Endodermal cell (in vitro differentiated cells): ENCODE measurements at regions not wholly inside any gene's neighbourhood (a gene's known extent, or its start where the extent isn't known, plus 50 kb on each side); places are given as distances from the start of the nearest gene placed in this dataset.

ENCODE experiments used
- DNase-seq: peaks from one replicate; pipeline ENCODE4 v3.0.0-alpha.2; 2017
- H3K27ac ChIP-seq: 2 replicates; pipeline ENCODE4 v1.5.1; 2013; ENCODE audit warnings: mild to moderate bottlenecking, low read depth, low read length, moderate library complexity
- H3K27me3 ChIP-seq: 2 replicates; pipeline ENCODE4 v1.6.1; 2013; ENCODE audit warnings: mild to moderate bottlenecking, low read length, moderate library complexity; ENCODE audit not compliant: insufficient read depth, control insufficient read depth, poor library complexity, severe bottlenecking
- H3K36me3 ChIP-seq: 2 replicates; pipeline ENCODE4 v1.7.0; 2013; ENCODE audit warnings: mild to moderate bottlenecking, low read length, moderate library complexity; ENCODE audit not compliant: control insufficient read depth, insufficient read depth
- H3K4me1 ChIP-seq: one replicate; pipeline ENCODE4 v1.7.0; 2013; ENCODE audit warnings: low read length; ENCODE audit not compliant: control insufficient read depth, insufficient read depth
- H3K4me3 ChIP-seq: 2 replicates; pipeline ENCODE4 v1.5.1; 2013; ENCODE audit warnings: mild to moderate bottlenecking, low read length, moderate library complexity
- H3K9ac ChIP-seq: 2 replicates; pipeline ENCODE4 v1.6.1; 2013; ENCODE audit warnings: mild to moderate bottlenecking, low read length, moderate library complexity; ENCODE audit not compliant: poor library complexity, severe bottlenecking; ENCODE audit errors: extremely low read depth
- H3K9me3 ChIP-seq: 2 replicates; pipeline ENCODE4 v1.6.1; 2013; ENCODE audit warnings: mild to moderate bottlenecking, low read length, moderate library complexity; ENCODE audit not compliant: control insufficient read depth
- H3K27ac Mint-ChIP-seq: 2 replicates; pipeline ENCODE4 v1.8.0; 2020; ENCODE audit warnings: mixed read lengths
- H3K27me3 Mint-ChIP-seq: 2 replicates; pipeline ENCODE4 v1.8.0; 2021; ENCODE audit warnings: mild to moderate bottlenecking, mixed read lengths; ENCODE audit not compliant: insufficient read depth
- H3K36me3 Mint-ChIP-seq: 2 replicates; pipeline ENCODE4 v1.8.0; 2020; ENCODE audit warnings: low read depth, mixed read lengths
- H3K4me1 Mint-ChIP-seq: 2 replicates; pipeline ENCODE4 v1.8.0; 2020; ENCODE audit warnings: mixed read lengths
- H3K4me3 Mint-ChIP-seq: 2 replicates; pipeline ENCODE4 v1.8.0; 2020; ENCODE audit warnings: mild to moderate bottlenecking, moderate library complexity, mixed read lengths
- H3K9me3 Mint-ChIP-seq: 2 replicates; pipeline ENCODE4 v1.8.0; 2020; ENCODE audit warnings: mild to moderate bottlenecking, mixed read lengths
- WGBS, 2 experiments: methylation state at CpG; one replicate each; pipeline versions ENCODE4 v1.1.5 to v1.1.7; 2013; ENCODE audit warnings: missing lambda C conversion rate in 2 of 2, mixed read lengths in 1 of 2; ENCODE audit not compliant: insufficient coverage in 1 of 2, insufficient read length in 1 of 2; 5-methylcytosine and 5-hydroxymethylcytosine counted together
- TF ChIP-seq, protein P1 (sequence below): fragments of 200-600 bp; sonication (generic); conservative IDR thresholded peaks from 2 replicates; pipeline ENCODE4 v1.5.0; 2021; ENCODE audit warnings: antibody characterized with exemption, mild to moderate bottlenecking

DNA sequence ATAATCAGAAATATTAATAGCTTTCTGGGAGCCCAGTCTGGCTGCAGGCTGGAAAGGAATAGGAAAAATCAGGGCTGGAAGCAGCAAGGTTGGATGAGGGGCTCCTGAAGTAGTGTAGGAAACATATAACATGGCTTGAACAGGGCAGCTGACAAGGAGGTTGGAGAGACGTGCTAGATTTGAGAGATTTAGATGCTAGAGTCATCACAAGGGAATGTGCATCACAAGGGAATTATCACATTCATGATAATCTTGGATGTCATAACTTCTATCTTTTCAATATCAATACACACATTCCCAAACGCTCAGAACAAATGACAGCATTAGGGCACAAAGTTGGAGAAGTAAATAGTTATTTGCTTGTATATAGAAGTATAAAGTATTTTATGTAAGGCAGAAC is 120.9 kb upstream of the EGFR start:
- DNase-seq: no peak
- H3K4me1 ChIP-seq: no peaks in the 10 kb centered on the region
- H3K9ac ChIP-seq: no peak overlapping the region
- no peak overlapping the region for H3K4me3 Mint-ChIP-seq
- H3K9me3 Mint-ChIP-seq: no peaks in the 10 kb centered on the region
- no peak overlapping the region for H3K27ac Mint-ChIP-seq
- H3K4me1 Mint-ChIP-seq: no peaks in the 10 kb centered on the region
- H3K9me3 ChIP-seq: no peaks in the 10 kb centered on the region
- H3K27me3 Mint-ChIP-seq: no peaks in the 10 kb centered on the region
- H3K27ac ChIP-seq: no peak overlapping the region
- H3K4me3 ChIP-seq: no peak overlapping the region
- H3K36me3 Mint-ChIP-seq: no peaks in the 10 kb centered on the region
- WGBS, 2 experiments: 50 to 91% methylated on average over 1 to 2 of the region's 2 CpGs
- no peaks in the 10 kb centered on the region for H3K27me3 ChIP-seq
- TF ChIP-seq, protein P1, sequence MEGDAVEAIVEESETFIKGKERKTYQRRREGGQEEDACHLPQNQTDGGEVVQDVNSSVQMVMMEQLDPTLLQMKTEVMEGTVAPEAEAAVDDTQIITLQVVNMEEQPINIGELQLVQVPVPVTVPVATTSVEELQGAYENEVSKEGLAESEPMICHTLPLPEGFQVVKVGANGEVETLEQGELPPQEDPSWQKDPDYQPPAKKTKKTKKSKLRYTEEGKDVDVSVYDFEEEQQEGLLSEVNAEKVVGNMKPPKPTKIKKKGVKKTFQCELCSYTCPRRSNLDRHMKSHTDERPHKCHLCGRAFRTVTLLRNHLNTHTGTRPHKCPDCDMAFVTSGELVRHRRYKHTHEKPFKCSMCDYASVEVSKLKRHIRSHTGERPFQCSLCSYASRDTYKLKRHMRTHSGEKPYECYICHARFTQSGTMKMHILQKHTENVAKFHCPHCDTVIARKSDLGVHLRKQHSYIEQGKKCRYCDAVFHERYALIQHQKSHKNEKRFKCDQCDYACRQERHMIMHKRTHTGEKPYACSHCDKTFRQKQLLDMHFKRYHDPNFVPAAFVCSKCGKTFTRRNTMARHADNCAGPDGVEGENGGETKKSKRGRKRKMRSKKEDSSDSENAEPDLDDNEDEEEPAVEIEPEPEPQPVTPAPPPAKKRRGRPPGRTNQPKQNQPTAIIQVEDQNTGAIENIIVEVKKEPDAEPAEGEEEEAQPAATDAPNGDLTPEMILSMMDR: no peak
- no peaks in the 10 kb centered on the region for H3K36me3 ChIP-seq

- whole genome bisulfite sequencing, 2 experiments: 44 to 78% methylated on average over 2 to 9 of the region's 9 CpGs
- no peak overlapping the region for H3K27ac Mint-ChIP-seq
- H3K4me1 Mint-ChIP-seq: no peaks in the 10 kb centered on the region
- TF ChIP-seq, protein P1: no peak
- H3K36me3 Mint-ChIP-seq: no peaks in the 10 kb centered on the region
- Histone ChIP-seq H3K27me3 (no peaks in the 10 kb centered on the region), H3K9ac (no peak overlapping the region), H3K4me3 (no peak overlapping the region), H3K36me3 (no peaks in the 10 kb centered on the region), H3K4me1 (no peaks in the 10 kb centered on the region), H3K9me3 (no peaks in the 10 kb centered on the region), H3K27ac (no peak overlapping the region)
- no peak for DNase-seq
- no peaks in the 10 kb centered on the region for H3K27me3 Mint-ChIP-seq
- H3K4me3 Mint-ChIP-seq: no peak overlapping the region
- H3K9me3 Mint-ChIP-seq: no peaks in the 10 kb centered on the region
Observed at GRCh38 chr7:54898659-54899340, 120.0 kb upstream of the EGFR start.

DNA sequence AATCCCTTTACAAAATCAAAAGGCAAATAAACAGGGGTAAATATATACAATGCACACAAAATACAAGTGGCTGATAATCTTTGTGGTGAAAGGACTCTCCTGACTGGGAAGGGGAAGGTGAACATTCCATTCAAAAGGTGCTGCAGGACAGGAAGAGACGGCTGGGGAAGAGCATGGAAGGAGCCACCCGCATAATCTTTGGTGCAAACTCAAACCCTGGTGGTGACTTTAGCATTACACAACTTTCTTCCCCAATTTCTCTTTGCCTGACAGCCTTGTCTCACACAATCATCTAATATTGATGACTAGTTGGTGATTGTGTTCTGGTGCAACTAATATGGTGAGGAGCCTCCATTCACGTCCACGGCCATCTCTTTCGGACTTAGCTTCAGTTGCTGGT is 117.0 kb upstream of the EGFR start:
- WGBS, 2 experiments: 89% methylated on average over 5 of the region's 5 CpGs; no CpG with 5 or more reads in 1 of the 2 experiments
- no peaks in the 10 kb centered on the region for H3K36me3 Mint-ChIP-seq

More for the DNA sequence above, 117.0 kb upstream of the EGFR start:
- no peaks in the 10 kb centered on the region for H3K27me3 Mint-ChIP-seq
- Histone ChIP-seq H3K27ac (no peak overlapping the region), H3K36me3 (no peaks in the 10 kb centered on the region), H3K4me1 (no peaks in the 10 kb centered on the region), H3K27me3 (no peaks in the 10 kb centered on the region), H3K9ac (no peak overlapping the region), H3K9me3 (no peaks in the 10 kb centered on the region), H3K4me3 (no peak overlapping the region)
- no peak for DNase-seq
- H3K9me3 Mint-ChIP-seq: no peaks in the 10 kb centered on the region
- H3K4me3 Mint-ChIP-seq: no peak overlapping the region
- no peaks in the 10 kb centered on the region for H3K4me1 Mint-ChIP-seq
- TF ChIP-seq, protein P1: peak; percentile 51
- no peak overlapping the region for H3K27ac Mint-ChIP-seq
